GM21619 (cell line): ENCODE measurements at regions not wholly inside any gene's neighbourhood (a gene's known extent, or its start where the extent isn't known, plus 50 kb on each side); places are given as distances from the start of the nearest gene placed in this dataset.

ENCODE experiments used
- ATAC-seq: cut with Tn5 transposase; IDR thresholded peaks from one replicate; pipeline ENCODE4 v1.9.1; 2021; ENCODE audit not compliant: unreplicated experiment

- no peak for ATAC-seq
Measured at GRCh38 chr2:126792993-126793392, 105.7 kb upstream of the TEX51 start.

- ATAC-seq = no peak
Measured at GRCh38 chr2:126793885-126794613, 104.6 kb upstream of the TEX51 start.

- no peak for ATAC-seq
Measured at GRCh38 chr2:126795656-126796055, 103.0 kb upstream of the TEX51 start.

GRCh38 chr2:126796931-126797621, 101.6 kb upstream of the TEX51 start:
- ATAC-seq = no peak

GRCh38 chr2:126797622-126798275, 100.9 kb upstream of the TEX51 start:
- ATAC-seq = no peak

- ATAC-seq = no peak
Measured at GRCh38 chr2:126798276-126799140, 100.2 kb upstream of the TEX51 start.

GRCh38 chr2:126799301-126799700, 99.4 kb upstream of the TEX51 start:
- ATAC-seq = no peak

GRCh38 chr2:126801473-126801872, 97.2 kb upstream of the TEX51 start:
- ATAC-seq = no peak

- ATAC-seq = no peak
Measured at GRCh38 chr2:126802316-126802715, 96.4 kb upstream of the TEX51 start.

- ATAC-seq = no peak
Measured at GRCh38 chr2:126802774-126803433, 95.8 kb upstream of the TEX51 start.

GRCh38 chr2:126803434-126803775, 95.3 kb upstream of the TEX51 start:
- ATAC-seq = no peak

- no peak for ATAC-seq
Measured at GRCh38 chr2:126804347-126804746, 94.3 kb upstream of the TEX51 start.

- no peak for ATAC-seq
Measured at GRCh38 chr2:126808929-126809328, 89.8 kb upstream of the TEX51 start.

- no peak for ATAC-seq
Measured at GRCh38 chr2:126809340-126809739, 89.3 kb upstream of the TEX51 start.

GRCh38 chr2:126810001-126810400, 88.7 kb upstream of the TEX51 start:
- ATAC-seq = no peak

- ATAC-seq = no peak
Measured at GRCh38 chr2:126811101-126811500, 87.6 kb upstream of the TEX51 start.

- no peak for ATAC-seq
Measured at GRCh38 chr2:126817172-126817571, 81.5 kb upstream of the TEX51 start.

GRCh38 chr2:126822115-126822514, 76.6 kb upstream of the TEX51 start:
- ATAC-seq = no peak

- no peak for ATAC-seq
Measured at GRCh38 chr2:126822921-126823320, 75.8 kb upstream of the TEX51 start.

GRCh38 chr2:126823951-126824350, 74.7 kb upstream of the TEX51 start:
- ATAC-seq = no peak

GRCh38 chr2:126824663-126825062, 74.0 kb upstream of the TEX51 start:
- ATAC-seq = no peak
